B cell (primary cell): ENCODE measurements at regions not wholly inside any gene's neighbourhood (a gene's known extent, or its start where the extent isn't known, plus 50 kb on each side); places are given as distances from the start of the nearest gene placed in this dataset.

Experiments used
- EZH2 ChIP-seq: IDR thresholded peaks from 2 replicates; pipeline ENCODE4 v1.6.1; 2012; ENCODE audit warnings: borderline replicate concordance, low read depth, mild to moderate bottlenecking, moderate library complexity, low read length; ENCODE audit not compliant: insufficient read depth, poor library complexity, severe bottlenecking
- TF ChIP-seq, protein P1 (sequence below): fragments of 200-600 bp; IDR thresholded peaks from one replicate; pipeline ENCODE4 v1.8.0; 2022; ENCODE audit warnings: antibody characterized with exemption, mild to moderate bottlenecking

DNA sequence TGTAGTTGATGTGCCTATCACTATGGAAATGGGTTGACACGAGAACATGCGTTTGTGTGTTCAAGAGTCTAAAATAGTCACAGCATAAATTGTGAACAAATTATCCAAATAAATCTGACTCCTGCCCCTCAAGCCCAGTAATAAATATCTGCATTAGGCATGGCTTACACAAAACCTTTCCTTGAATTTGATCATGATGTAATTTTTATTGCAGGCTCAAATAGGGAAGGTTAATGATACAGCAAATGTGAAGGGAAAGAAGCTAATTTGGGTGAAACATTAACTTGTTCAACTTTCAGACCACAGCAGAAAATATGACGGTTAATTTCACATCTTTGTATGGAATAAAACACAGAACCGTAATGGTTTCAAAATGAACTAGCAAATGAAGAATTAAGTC lies 74.6 kb downstream of the WNT5A start:
- no peak for TF ChIP-seq EZH2
- TF ChIP-seq, protein P1, sequence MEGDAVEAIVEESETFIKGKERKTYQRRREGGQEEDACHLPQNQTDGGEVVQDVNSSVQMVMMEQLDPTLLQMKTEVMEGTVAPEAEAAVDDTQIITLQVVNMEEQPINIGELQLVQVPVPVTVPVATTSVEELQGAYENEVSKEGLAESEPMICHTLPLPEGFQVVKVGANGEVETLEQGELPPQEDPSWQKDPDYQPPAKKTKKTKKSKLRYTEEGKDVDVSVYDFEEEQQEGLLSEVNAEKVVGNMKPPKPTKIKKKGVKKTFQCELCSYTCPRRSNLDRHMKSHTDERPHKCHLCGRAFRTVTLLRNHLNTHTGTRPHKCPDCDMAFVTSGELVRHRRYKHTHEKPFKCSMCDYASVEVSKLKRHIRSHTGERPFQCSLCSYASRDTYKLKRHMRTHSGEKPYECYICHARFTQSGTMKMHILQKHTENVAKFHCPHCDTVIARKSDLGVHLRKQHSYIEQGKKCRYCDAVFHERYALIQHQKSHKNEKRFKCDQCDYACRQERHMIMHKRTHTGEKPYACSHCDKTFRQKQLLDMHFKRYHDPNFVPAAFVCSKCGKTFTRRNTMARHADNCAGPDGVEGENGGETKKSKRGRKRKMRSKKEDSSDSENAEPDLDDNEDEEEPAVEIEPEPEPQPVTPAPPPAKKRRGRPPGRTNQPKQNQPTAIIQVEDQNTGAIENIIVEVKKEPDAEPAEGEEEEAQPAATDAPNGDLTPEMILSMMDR: no peak
